MM.1S (cell line): ENCODE measurements at regions not wholly inside any gene's neighbourhood (a gene's known extent, or its start where the extent isn't known, plus 50 kb on each side); places are given as distances from the start of the nearest gene placed in this dataset.

Experiments used
- EZH2 ChIP-seq: fragments of 300-600 bp; sonication (generic); optimal IDR thresholded peaks from 2 replicates; pipeline ENCODE3; 2017; ENCODE audit warnings: low read depth, mild to moderate bottlenecking, antibody characterized with exemption, low read length, mixed read lengths
- TF ChIP-seq, protein P1 (sequence below): fragments of 300-600 bp; sonication (generic); IDR thresholded peaks from 2 replicates; pipeline ENCODE4 v1.5.1; 2016; ENCODE audit warnings: antibody characterized with exemption, low read length, mixed read lengths

DNA sequence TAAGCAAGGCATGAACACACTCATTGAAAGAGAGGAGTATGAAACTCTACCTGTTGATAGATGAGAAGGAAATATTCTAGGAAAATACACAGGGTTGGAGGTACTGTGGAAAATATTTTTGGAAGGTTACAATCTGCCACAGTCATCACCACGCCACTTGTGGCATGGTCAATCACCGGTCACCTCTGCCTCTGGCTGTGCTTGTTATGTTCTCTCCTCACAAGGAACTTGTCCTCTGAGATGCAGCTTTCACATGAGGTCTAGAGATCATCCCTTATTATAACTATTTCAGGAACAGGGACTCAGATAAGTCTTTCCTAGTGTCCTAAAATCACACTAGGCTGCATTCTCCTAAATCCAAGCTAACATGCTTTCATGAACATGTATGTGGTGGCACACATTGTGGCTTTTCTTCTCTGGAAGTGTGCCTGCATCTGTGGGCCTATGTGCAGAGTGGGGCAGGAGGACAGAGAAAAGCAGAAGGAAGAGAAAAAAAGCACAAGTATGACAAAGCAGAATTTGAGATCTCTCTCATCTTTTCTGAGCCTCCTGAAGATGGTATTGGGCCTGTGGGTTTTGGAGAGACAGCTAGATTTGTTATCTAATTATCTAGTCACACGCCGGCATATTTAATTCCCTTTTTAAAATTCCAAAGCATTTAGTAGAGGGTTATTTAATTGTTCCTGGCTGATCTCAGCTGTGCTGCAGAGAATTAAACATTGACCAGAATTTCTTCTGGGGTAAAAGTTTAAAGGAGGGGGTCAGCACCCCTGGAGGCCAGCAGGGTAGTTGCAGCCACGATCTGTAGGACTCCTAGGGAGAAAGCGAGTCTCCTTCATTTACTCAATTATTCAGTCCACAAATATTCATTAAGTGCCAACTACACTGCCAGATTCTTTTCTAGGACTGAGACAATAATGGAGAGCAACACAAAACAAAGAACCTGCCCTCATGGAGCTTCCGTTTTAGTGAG lies 294.6 kb downstream of the RDH14 start:
- TF ChIP-seq, protein P1, sequence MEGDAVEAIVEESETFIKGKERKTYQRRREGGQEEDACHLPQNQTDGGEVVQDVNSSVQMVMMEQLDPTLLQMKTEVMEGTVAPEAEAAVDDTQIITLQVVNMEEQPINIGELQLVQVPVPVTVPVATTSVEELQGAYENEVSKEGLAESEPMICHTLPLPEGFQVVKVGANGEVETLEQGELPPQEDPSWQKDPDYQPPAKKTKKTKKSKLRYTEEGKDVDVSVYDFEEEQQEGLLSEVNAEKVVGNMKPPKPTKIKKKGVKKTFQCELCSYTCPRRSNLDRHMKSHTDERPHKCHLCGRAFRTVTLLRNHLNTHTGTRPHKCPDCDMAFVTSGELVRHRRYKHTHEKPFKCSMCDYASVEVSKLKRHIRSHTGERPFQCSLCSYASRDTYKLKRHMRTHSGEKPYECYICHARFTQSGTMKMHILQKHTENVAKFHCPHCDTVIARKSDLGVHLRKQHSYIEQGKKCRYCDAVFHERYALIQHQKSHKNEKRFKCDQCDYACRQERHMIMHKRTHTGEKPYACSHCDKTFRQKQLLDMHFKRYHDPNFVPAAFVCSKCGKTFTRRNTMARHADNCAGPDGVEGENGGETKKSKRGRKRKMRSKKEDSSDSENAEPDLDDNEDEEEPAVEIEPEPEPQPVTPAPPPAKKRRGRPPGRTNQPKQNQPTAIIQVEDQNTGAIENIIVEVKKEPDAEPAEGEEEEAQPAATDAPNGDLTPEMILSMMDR = peak; percentile 15; the same call in 1 of the 2 replicates
- TF ChIP-seq EZH2 = no peak
